AG09319 (cell line): ENCODE measurements at regions not wholly inside any gene's neighbourhood (a gene's known extent, or its start where the extent isn't known, plus 50 kb on each side); places are given as distances from the start of the nearest gene placed in this dataset.

Experiments used
- DNase-seq: peaks from one replicate; pipeline ENCODE4 v3.0.0-alpha.2; 2010; ENCODE audit warnings: low read depth; ENCODE audit errors: extremely low read depth
- CTCF ChIP-seq: IDR thresholded peaks from 2 replicates; pipeline ENCODE4 v1.5.1; 2011; ENCODE audit warnings: low read depth, mild to moderate bottlenecking, inconsistent platforms, low read length, moderate library complexity

GRCh38 chr11:128327274-128327673 lies 260.1 kb downstream of the ETS1 start:
- no peak for TF ChIP-seq CTCF
- no peak for DNase-seq

- DNase-seq = no peak
- TF ChIP-seq CTCF = no peak
These were observed 260.6 kb downstream of the ETS1 start for GRCh38 chr11:128326791-128327190.

- TF ChIP-seq CTCF = no peak
- no peak for DNase-seq
These were observed 262.7 kb downstream of the ETS1 start for GRCh38 chr11:128324531-128325141.

DNA sequence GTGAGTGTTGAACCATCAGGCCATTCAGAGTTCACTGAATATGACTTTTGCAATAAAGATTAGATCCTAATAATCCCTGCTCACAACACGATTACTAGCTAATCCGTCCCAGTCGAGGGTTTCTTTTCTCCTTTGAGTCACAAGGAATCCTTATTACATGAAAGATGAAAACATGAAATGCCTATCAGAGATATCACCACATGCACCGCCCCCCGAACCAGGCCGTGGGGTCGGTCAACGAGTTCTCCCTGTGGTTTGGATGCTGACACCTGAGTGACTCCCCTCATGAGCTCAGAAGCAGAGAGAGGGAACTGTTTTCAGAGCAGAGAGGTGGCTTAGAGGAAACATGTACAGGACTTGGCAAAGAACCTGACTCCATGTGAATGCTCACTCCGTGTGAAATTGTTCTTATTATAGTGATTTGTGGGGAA lies 263.3 kb downstream of the ETS1 start:
- TF ChIP-seq CTCF = no peak
- no peak for DNase-seq

DNA sequence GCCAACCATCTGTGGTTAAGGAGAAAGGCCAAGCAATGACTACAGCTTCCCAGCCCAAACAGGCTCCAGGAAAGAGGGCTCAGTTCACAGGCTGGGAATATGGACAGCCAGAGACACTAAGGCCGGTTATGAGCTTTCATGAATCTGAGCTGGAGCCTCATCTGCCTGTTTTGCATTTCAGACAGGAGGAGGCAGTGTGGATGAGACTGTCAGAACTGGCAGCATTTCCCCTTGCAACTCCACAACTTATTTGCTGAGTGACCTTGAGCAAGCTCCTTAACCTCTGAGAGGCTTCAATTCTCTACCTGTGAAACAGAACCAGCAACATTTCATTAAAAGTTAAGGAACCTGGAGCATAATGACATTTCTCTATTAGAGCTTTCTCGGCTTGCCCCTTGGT lies 264.0 kb downstream of the ETS1 start:
- peak; percentile 43 for TF ChIP-seq CTCF
- no peak for DNase-seq

- TF ChIP-seq CTCF = no peak
- no peak for DNase-seq
These were observed 268.4 kb downstream of the ETS1 start for GRCh38 chr11:128318856-128319474.

DNA sequence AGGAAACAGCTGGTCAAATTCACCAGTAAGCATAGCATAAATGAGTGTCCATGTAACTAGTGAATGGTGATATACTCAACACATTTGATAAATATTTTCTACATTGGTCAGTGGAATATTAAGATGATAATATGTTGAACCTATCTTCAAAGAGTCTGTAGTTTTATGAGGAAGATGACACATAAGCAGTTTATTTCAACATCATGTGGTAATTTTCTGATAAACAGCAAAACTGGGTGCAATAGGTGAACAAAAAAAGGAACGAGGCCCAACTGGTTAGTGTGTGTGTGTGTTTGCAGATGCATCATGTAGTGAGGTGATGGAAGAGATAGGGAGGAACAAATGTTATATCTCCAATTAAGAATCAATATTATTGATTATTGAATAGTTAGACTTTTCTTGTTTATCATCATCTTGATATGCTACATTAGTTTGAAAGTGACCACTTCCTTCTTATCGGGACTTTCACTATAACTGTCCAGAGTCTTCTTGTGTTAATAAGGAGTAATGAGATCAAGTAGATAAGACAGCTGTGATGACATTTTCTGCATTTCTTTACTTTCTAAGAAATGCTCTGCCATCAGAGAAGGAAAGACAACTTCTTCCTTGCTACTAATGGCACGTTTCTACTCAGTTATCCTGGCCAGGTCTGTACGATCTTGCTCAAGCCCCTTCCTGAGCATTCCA lies 270.7 kb downstream of the ETS1 start:
- DNase-seq = no peak
- no peak for TF ChIP-seq CTCF
